K562 (cell line): ENCODE measurements at regions not wholly inside any gene's neighbourhood (a gene's known extent, or its start where the extent isn't known, plus 50 kb on each side); places are given as distances from the start of the nearest gene placed in this dataset.

ENCODE experiments used
- ATAC-seq: fragments of 200-7000 bp; cut with Tn5 transposase; 3 replicates; pipeline ENCODE4 v1.9.1; 2020; ENCODE audit warnings: moderate library complexity
- BruUV-seq: library from RNA; stranded (reverse); fragments of 400-500 nt; replicated peaks from 2 replicates; lab custom pipeline; 2021; lab: Mats Ljungman, UMichigan
- CTCF ChIA-PET: fragments of 300-600 bp; formaldehyde crosslinking; extraction: SDS; loops from one replicate; lab custom pipeline; 2021; ENCODE audit warnings: low intra/inter-chr PET ratio; lab: Yijun Ruan, JAX
- POLR2A ChIA-PET: fragments of 300-600, 350-650 bp; sonication (Branson Sonifier 250); formaldehyde crosslinking; extraction: SDS; loops from one replicate; lab custom pipeline; 2021; ENCODE audit warnings: antibody characterized with exemption, inconsistent platforms; lab: Yijun Ruan, JAX
- DNase-seq, 4 experiments: peaks; one replicate each; pipeline versions ENCODE4 v3.0.0 to v3.0.0-alpha.2; 2011 to 2018; ENCODE audit warnings: low spot score in 3 of 4, mixed read lengths in 3 of 4; ENCODE audit errors: extremely low read depth in 1 of 4
- FAIRE-seq: peaks from 2 replicates; lab custom pipeline; 2011; peaks lifted over from hg19 to GRCh38; lab: Jason Lieb, UNC
- H2AFZ ChIP-seq: 2 replicates; pipeline ENCODE4 v1.6.0; 2011; ENCODE audit warnings: low read depth, low read length, control low read depth, inconsistent platforms
- H3K27ac ChIP-seq: fragments of 200-600 bp; 3 replicates; pipeline ENCODE4 v1.8.0; 2011; ENCODE audit warnings: low read depth, mild to moderate bottlenecking, control low read depth, inconsistent platforms, low read length, moderate library complexity, mixed read lengths; ENCODE audit errors: extremely low read depth
- H3K27me3 ChIP-seq, 2 experiments: fragments of 300-600 bp in 1 of 2; 2 replicates in 1 of 2; 3 replicates in 1 of 2; pipeline versions ENCODE4 v1.6.0 to v1.8.0; 2011; ENCODE audit warnings: inconsistent platforms in 2 of 2, low read length in 2 of 2, mild to moderate bottlenecking in 1 of 2, mixed read lengths in 1 of 2, moderate library complexity in 1 of 2; ENCODE audit not compliant: control insufficient read depth in 2 of 2, insufficient read depth in 2 of 2
- H3K36me3 ChIP-seq: fragments of 300-600 bp; 3 replicates; pipeline ENCODE4 v1.8.0; 2011; ENCODE audit warnings: mild to moderate bottlenecking, low read length, inconsistent platforms; ENCODE audit not compliant: control insufficient read depth, insufficient read depth
- H3K4me1 ChIP-seq, 2 experiments: fragments of 200-600 bp in 1 of 2; replicated peaks in 1 of 2; 2 replicates in 1 of 2; 3 replicates in 1 of 2; pipeline versions ENCODE4 v1.5.1 to v1.8.0; 2011; ENCODE audit warnings: inconsistent platforms in 2 of 2, low read length in 2 of 2, mild to moderate bottlenecking in 1 of 2, mixed read lengths in 1 of 2, moderate library complexity in 1 of 2; ENCODE audit not compliant: control insufficient read depth in 2 of 2, insufficient read depth in 2 of 2
- H3K4me2 ChIP-seq: 2 replicates; pipeline ENCODE4 v1.6.1; 2011; ENCODE audit warnings: low read length, control low read depth, inconsistent platforms, mixed read lengths; ENCODE audit not compliant: insufficient read depth
- H3K4me3 ChIP-seq: fragments of 200-600 bp; sonication (generic), shearing (Covaris generic); 2 replicates; pipeline ENCODE4 v1.5.1; 2016; ENCODE audit warnings: control low read depth, inconsistent platforms
- H3K79me2 ChIP-seq: fragments of 200-600 bp; 3 replicates; pipeline ENCODE4 v1.8.0; 2011; ENCODE audit warnings: low read length, inconsistent platforms; ENCODE audit not compliant: control insufficient read depth, insufficient read depth
- H3K9ac ChIP-seq, 2 experiments: 2 replicates each; pipeline versions ENCODE4 v1.6.0 to v1.6.1; 2011; ENCODE audit warnings: low read depth in 2 of 2, low read length in 2 of 2, control low read depth in 1 of 2, inconsistent platforms in 1 of 2, mild to moderate bottlenecking in 1 of 2, mixed read lengths in 1 of 2; ENCODE audit not compliant: insufficient read depth in 1 of 2
- H3K9me1 ChIP-seq: one replicate; pipeline ENCODE4 v1.6.0; 2011; ENCODE audit warnings: inconsistent platforms, mild to moderate bottlenecking, low read length, moderate library complexity; ENCODE audit not compliant: control insufficient read depth, insufficient read depth
- H3K9me3 ChIP-seq: replicated peaks from 2 replicates; pipeline ENCODE4 v1.5.1; 2011; ENCODE audit warnings: low read depth, low read length, inconsistent platforms; ENCODE audit not compliant: control insufficient read depth, insufficient read depth
- H4K20me1 ChIP-seq: replicated peaks from 2 replicates; pipeline ENCODE4 v1.6.1; 2011; ENCODE audit warnings: low read length, inconsistent platforms, mixed read lengths; ENCODE audit not compliant: control insufficient read depth, insufficient read depth
- NR0B1 ChIP-seq: fragments of 450-650 bp; IDR thresholded peaks from one replicate; pipeline ENCODE4 v1.6.1; 2018; ENCODE audit warnings: mild to moderate bottlenecking, moderate library complexity; ENCODE audit not compliant: partially characterized antibody
- PATZ1 ChIP-seq: fragments of 250-450 bp; sonication (Bioruptor Pico); IDR thresholded peaks from 2 replicates; pipeline ENCODE4 v1.5.0; 2020; ENCODE audit warnings: mild to moderate bottlenecking, borderline replicate concordance
- PCBP1 ChIP-seq: fragments of 200-400 bp; formaldehyde crosslinking; IDR thresholded peaks from 2 replicates; pipeline ENCODE4 v1.6.1; 2018; ENCODE audit warnings: mild to moderate bottlenecking, low read depth, low read length; ENCODE audit not compliant: poor library complexity, severe bottlenecking
- RCOR1 ChIP-seq, 2 experiments: IDR thresholded peaks; 2 replicates each; pipeline ENCODE4 v1.6.1; 2012; ENCODE audit warnings: low read depth in 2 of 2, low read length in 2 of 2, borderline replicate concordance in 1 of 2, improper control_type of control experiment in 1 of 2
- ZNF639 ChIP-seq, 2 experiments: fragments of 200-800 bp in 1 of 2; sonication (Bioruptor generic) in 1 of 2; sonication (generic) in 1 of 2; formaldehyde crosslinking in 1 of 2; IDR thresholded peaks in 1 of 2; conservative IDR thresholded peaks in 1 of 2; 2 replicates each; pipeline versions ENCODE4 v1.5.0 to v1.6.1; 2016 to 2020; ENCODE audit warnings: missing compliant biosample characterization in 1 of 2, missing genetic modification characterization in 1 of 2, missing genetic modification reagents in 1 of 2
- WGBS: fragments of 100-300 bp; shearing (Covaris generic); methylation state at CpG from one replicate; pipeline ENCODE4 v1.1.6; 2016; ENCODE audit warnings: low coverage, mixed read lengths; ENCODE audit not compliant: insufficient coverage; ENCODE audit errors: missing lambda C conversion rate; 5-methylcytosine and 5-hydroxymethylcytosine counted together
- in situ Hi-C: fragments of 300-500 bp; cut with MboI; formaldehyde crosslinking; loops from 4 replicates; pipeline ENCODE4 v1.15.0; 2018; ENCODE audit warnings: inconsistent platforms, mixed read lengths
- intact Hi-C: fragments of 100-400 bp; cut with micrococcal nuclease; formaldehyde crosslinking; loops from 2 replicates; pipeline ENCODE4 v1.14.2; 2022

- intact Hi-C loops, result no loop called here
- TF ChIP-seq ZNF639 (CRISPR knock-in tag; conservative IDR thresholded peaks at IDR 0.05 in 1 of 2, IDR thresholded peaks at IDR 0.05 in 1 of 2) (no peak), NR0B1 (no peak), PCBP1 (no peak), RCOR1 (IDR thresholded peaks at IDR 0.05; ENCODE audit: borderline replicate concordance in 1 of 2, low read depth in 2 of 2, low read length in 2 of 2) (no peak), PATZ1 (CRISPR knock-in tag) (no peak)
- H3K9ac ChIP-seq, result no peak overlapping the region
- peaks cover 4% of the 10 kb centered on the region; the same call in 1 of the 2 replicates for H3K9me3 ChIP-seq
- CTCF ChIA-PET, result no interaction called here
- H2AFZ ChIP-seq, result no peak overlapping the region
- no TSS peak for BruUV-seq
- H3K9me1 ChIP-seq, result no peaks in the 10 kb centered on the region
- H3K4me2 ChIP-seq, result no peak overlapping the region
- in situ Hi-C loops, result no loop called here
- H3K4me3 ChIP-seq, result no peak overlapping the region
- no peaks in the 10 kb centered on the region for H4K20me1 ChIP-seq
- ATAC-seq (no peak), DNase-seq (no peak), FAIRE-seq (no peak)
- no peaks in the 10 kb centered on the region for H3K79me2 ChIP-seq
- no peaks in the 10 kb centered on the region for H3K36me3 ChIP-seq
- H3K27ac ChIP-seq, result no peak overlapping the region
- no peaks in the 10 kb centered on the region for H3K4me1 ChIP-seq
- POLR2A ChIA-PET, result no interaction called here
- WGBS, result 0% methylated on average over 4 of the region's 4 CpGs
- H3K27me3 ChIP-seq, result no peaks in the 10 kb centered on the region
These were observed 457.9 kb upstream of the PTGER4 start for GRCh38 chr5:40221796-40222195.
